B cell (primary cell): ENCODE measurements at regions not wholly inside any gene's neighbourhood (a gene's known extent, or its start where the extent isn't known, plus 50 kb on each side); places are given as distances from the start of the nearest gene placed in this dataset.

Experiments used
- ATAC-seq: fragments of 200-7000 bp; cut with Tn5 transposase; one replicate; pipeline ENCODE4 v1.10.0; 2021; ENCODE audit warnings: low read depth, mild to moderate bottlenecking, moderate number of reproducible peaks, moderate library complexity
- CTCF ChIA-PET: fragments of 350-600 bp; sonication (Branson Sonifier 250); formaldehyde crosslinking; loops from one replicate; lab custom pipeline; 2021; ENCODE audit warnings: antibody characterized with exemption, inconsistent platforms; lab: Charles Lee
- POLR2A ChIA-PET: fragments of 350-600 bp; sonication (Branson Sonifier 250); formaldehyde crosslinking; loops from one replicate; lab custom pipeline; 2021; ENCODE audit warnings: antibody characterized with exemption; lab: Charles Lee
- DNase-seq: peaks from one replicate; pipeline ENCODE4 v3.0.0; 2013
- H2AFZ ChIP-seq: 2 replicates; pipeline ENCODE4 v1.6.1; 2012; ENCODE audit warnings: mild to moderate bottlenecking, low read depth, low read length; ENCODE audit not compliant: insufficient read depth, poor library complexity, severe bottlenecking
- H3K27ac ChIP-seq, 2 donors: 1 replicate in 1 of 2; 2 replicates in 1 of 2; pipeline ENCODE4 v1.5.1; 2012 to 2013; ENCODE audit warnings: low read length in 2 of 2, mild to moderate bottlenecking in 2 of 2, moderate library complexity in 1 of 2
- H3K27me3 ChIP-seq, 4 experiments: fragments of 200-600 bp in 1 of 4; sonication (generic) in 1 of 4; replicated peaks in 1 of 4; 1 replicate in 2 of 4; 2 replicates in 2 of 4; pipeline versions ENCODE4 v1.6.1 to v1.7.0; 2013 to 2016; ENCODE audit warnings: low read length in 3 of 4, mild to moderate bottlenecking in 2 of 4, mixed read lengths in 1 of 4, moderate library complexity in 1 of 4; ENCODE audit not compliant: insufficient read depth in 4 of 4, control insufficient read depth in 3 of 4; ENCODE audit errors: control extremely low read depth in 1 of 4
- H3K36me3 ChIP-seq, 2 experiments: replicated peaks in 1 of 2; 1 replicate in 1 of 2; 2 replicates in 1 of 2; pipeline versions ENCODE4 v1.6.1 to v1.7.1; 2013; ENCODE audit warnings: low read length in 1 of 2; ENCODE audit not compliant: insufficient read depth in 2 of 2, control insufficient read depth in 1 of 2; ENCODE audit errors: control extremely low read depth in 1 of 2, extremely low read depth in 1 of 2
- H3K4me1 ChIP-seq, 2 donors: fragments of 200-600 bp in 1 of 2; sonication (generic) in 1 of 2; 1 replicate in 1 of 2; 2 replicates in 1 of 2; pipeline versions ENCODE4 v1.5.1 to v1.6.1; 2013 to 2017; ENCODE audit warnings: low read length in 2 of 2; ENCODE audit not compliant: control insufficient read depth in 2 of 2, insufficient read depth in 2 of 2
- H3K4me2 ChIP-seq: replicated peaks from 2 replicates; pipeline ENCODE3; 2012; ENCODE audit warnings: mild to moderate bottlenecking, low read depth, low read length; ENCODE audit not compliant: poor library complexity, severe bottlenecking
- H3K4me3 ChIP-seq, 5 experiments: fragments of 200-600 bp in 1 of 5; sonication (generic) in 1 of 5; 1 replicate in 3 of 5; 2 replicates in 2 of 5; pipeline versions ENCODE4 v1.5.1 to v1.7.0; 2011 to 2016; ENCODE audit warnings: low read length in 4 of 5, mild to moderate bottlenecking in 4 of 5, low read depth in 2 of 5, control low read depth in 1 of 5, moderate library complexity in 1 of 5; ENCODE audit not compliant: insufficient read depth in 1 of 5; ENCODE audit errors: control extremely low read depth in 1 of 5, extremely low read depth in 1 of 5
- H3K79me2 ChIP-seq: fragments of 200-600 bp; sonication (generic); one replicate; pipeline ENCODE4 v1.6.0; 2016; ENCODE audit warnings: low read length; ENCODE audit not compliant: control insufficient read depth, insufficient read depth
- H3K9ac ChIP-seq: fragments of 200-600 bp; sonication (generic); 2 replicates; pipeline ENCODE4 v1.6.1; 2017; ENCODE audit warnings: mild to moderate bottlenecking, low read length, moderate library complexity
- H3K9me3 ChIP-seq, 3 donors: one replicate each; pipeline versions ENCODE4 v1.6.1 to v1.7.1; 2013; ENCODE audit warnings: low read length in 2 of 3; ENCODE audit not compliant: control insufficient read depth in 2 of 3, insufficient read depth in 1 of 3; ENCODE audit errors: control extremely low read depth in 1 of 3
- H4K20me1 ChIP-seq: 2 replicates; pipeline ENCODE4 v1.6.0; 2012; ENCODE audit warnings: mild to moderate bottlenecking, low read length; ENCODE audit not compliant: insufficient read depth, control insufficient read depth, poor library complexity, severe bottlenecking
- H3K27ac Mint-ChIP-seq: one replicate; pipeline ENCODE4 v1.8.0; 2021; ENCODE audit warnings: mixed read lengths
- H3K27me3 Mint-ChIP-seq: one replicate; pipeline ENCODE4 v1.8.0; 2021; ENCODE audit warnings: mixed read lengths
- H3K4me1 Mint-ChIP-seq: one replicate; pipeline ENCODE4 v1.8.0; 2021; ENCODE audit warnings: mixed read lengths
- H3K4me3 Mint-ChIP-seq: one replicate; pipeline ENCODE4 v1.8.0; 2021; ENCODE audit warnings: mixed read lengths
- H3K9me3 Mint-ChIP-seq: one replicate; pipeline ENCODE4 v1.8.0; 2022; ENCODE audit warnings: mixed read lengths; ENCODE audit not compliant: insufficient read depth
- CTCF ChIP-seq: fragments of 200-600 bp; IDR thresholded peaks from one replicate; pipeline ENCODE4 v1.8.0; 2022; ENCODE audit warnings: antibody characterized with exemption, mild to moderate bottlenecking
- EZH2 ChIP-seq: IDR thresholded peaks from 2 replicates; pipeline ENCODE4 v1.6.1; 2012; ENCODE audit warnings: borderline replicate concordance, low read depth, mild to moderate bottlenecking, moderate library complexity, low read length; ENCODE audit not compliant: insufficient read depth, poor library complexity, severe bottlenecking
- whole genome bisulfite sequencing: methylation state at CpG from one replicate; pipeline ENCODE4 v1.1.5; 2013; ENCODE audit warnings: missing lambda C conversion rate; ENCODE audit not compliant: insufficient coverage; 5-methylcytosine and 5-hydroxymethylcytosine counted together
- intact Hi-C: fragments of 100-400 bp; cut with micrococcal nuclease; formaldehyde crosslinking; loops from one replicate; pipeline ENCODE4 v1.10.0; 2022

- Mint-ChIP-seq H3K4me1 (no peaks in the 10 kb centered on the region), H3K27me3 (no peaks in the 10 kb centered on the region), H3K4me3 (no peak overlapping the region), H3K9me3 (peaks cover 2% of the 10 kb centered on the region), H3K27ac (no peak overlapping the region)
- ChIA-PET CTCF (no interaction called here), POLR2A (interaction anchor here (0.6 kb wide), 1 partner anchor 76 kb away, joined by 7 read pairs; no protein-coding TSS in a partner anchor)
- Histone ChIP-seq H3K79me2 (no peaks in the 10 kb centered on the region), H3K4me1 (no peaks in the 10 kb centered on the region), H3K9ac (no peak overlapping the region), H4K20me1 (no peaks in the 10 kb centered on the region), H3K4me2 (no peak overlapping the region), H3K36me3 (peaks cover 0 to 42% of the 10 kb centered on the region in 2 experiments), H3K27me3 (no peaks in the 10 kb centered on the region), H2AFZ (no peak overlapping the region), H3K4me3 (no peak overlapping the region), H3K27ac (no peak overlapping the region), H3K9me3 (peaks cover 0 to 6% (median 0%) of the 10 kb centered on the region in 3 donors)
- DNase-seq = no peak
- 94% methylated on average over 4 of the region's 7 CpGs for WGBS
- no peak for ATAC-seq
- intact Hi-C loops = no loop called here
- TF ChIP-seq CTCF (no peak), EZH2 (no peak)
Measured at GRCh38 chr14:71675126-71675899, 256.9 kb upstream of the RGS6 start.

DNA sequence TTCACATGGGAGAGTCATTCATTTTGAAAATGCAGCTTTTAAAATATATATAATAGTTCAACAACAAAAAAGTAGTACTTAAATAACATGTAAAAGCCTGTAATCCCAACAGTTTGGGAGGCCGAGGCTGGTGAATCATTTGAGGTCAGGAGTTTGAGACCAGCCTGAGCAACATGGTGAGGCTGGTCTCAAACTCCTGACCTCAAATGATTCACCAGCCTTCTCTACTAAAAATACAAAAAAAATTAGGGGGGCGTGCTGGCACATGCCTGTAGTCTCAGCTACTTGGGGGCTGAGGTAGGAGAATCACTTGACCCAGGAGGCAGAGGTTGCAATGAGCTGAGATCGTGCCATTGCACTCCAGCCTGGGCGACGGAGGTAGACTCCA lies 256.3 kb upstream of the RGS6 start:
- H3K27ac Mint-ChIP-seq = no peak overlapping the region
- ChIA-PET POLR2A (interaction anchor here (0.6 kb wide), 1 partner anchor 77 kb away, joined by 7 read pairs; no protein-coding TSS in a partner anchor), CTCF (no interaction called here)
- H3K4me1 Mint-ChIP-seq = no peaks in the 10 kb centered on the region
- no peaks in the 10 kb centered on the region for H4K20me1 ChIP-seq
- H2AFZ ChIP-seq = no peak overlapping the region
- H3K4me3 Mint-ChIP-seq = no peak overlapping the region
- H3K4me2 ChIP-seq = no peak overlapping the region
- intact Hi-C loops = no loop called here
- H3K27ac ChIP-seq = no peak overlapping the region
- no peaks in the 10 kb centered on the region for H3K79me2 ChIP-seq
- H3K9me3 Mint-ChIP-seq = peaks cover 2% of the 10 kb centered on the region
- ATAC-seq = no peak
- 100% methylated on average over 1 of the region's 5 CpGs for WGBS
- peaks cover 0 to 43% of the 10 kb centered on the region in 2 experiments for H3K36me3 ChIP-seq
- no peak overlapping the region for H3K9ac ChIP-seq
- H3K4me1 ChIP-seq = no peaks in the 10 kb centered on the region
- H3K4me3 ChIP-seq = no peak overlapping the region
- DNase-seq = no peak
- H3K27me3 ChIP-seq = no peaks in the 10 kb centered on the region
- H3K27me3 Mint-ChIP-seq = no peaks in the 10 kb centered on the region
- TF ChIP-seq EZH2 (no peak), CTCF (no peak)
- peaks cover 0 to 6% (median 0%) of the 10 kb centered on the region in 3 donors for H3K9me3 ChIP-seq
